Breast epithelium (tissue), 4 donors: ENCODE measurements at regions not wholly inside any gene's neighbourhood (a gene's known extent, or its start where the extent isn't known, plus 50 kb on each side); places are given as distances from the start of the nearest gene placed in this dataset.

Source experiments
- DNase-seq, 2 donors: peaks; one replicate each; pipeline ENCODE4 v3.0.0-alpha.2; 2019; ENCODE audit warnings: low spot score in 2 of 2
- H3K27ac ChIP-seq, 2 donors: fragments of 200-600 bp; sonication (generic) in 1 of 2; one replicate each; pipeline ENCODE4 v1.5.1; 2016 to 2019; ENCODE audit warnings: mild to moderate bottlenecking in 1 of 2
- H3K27me3 ChIP-seq, 2 donors: fragments of 200-600 bp; sonication (generic) in 1 of 2; one replicate each; pipeline versions ENCODE4 v1.5.1 to v1.6.0; 2017 to 2019; ENCODE audit warnings: control low read depth in 1 of 2, mild to moderate bottlenecking in 1 of 2
- H3K36me3 ChIP-seq: fragments of 200-600 bp; one replicate; pipeline ENCODE4 v1.5.1; 2019
- H3K4me1 ChIP-seq, 2 donors: fragments of 200-600 bp; sonication (generic); one replicate each; pipeline ENCODE4 v1.5.1; 2016 to 2019; ENCODE audit warnings: control low read depth in 1 of 2
- H3K4me3 ChIP-seq, 3 donors: fragments of 200-600 bp; sonication (generic); 1 replicate in 2 of 3; 2 replicates in 1 of 3; pipeline ENCODE4 v1.5.1; 2016 to 2019; ENCODE audit warnings: mild to moderate bottlenecking in 3 of 3, moderate library complexity in 2 of 3
- H3K9me3 ChIP-seq, 2 donors: fragments of 200-600 bp; sonication (generic) in 1 of 2; one replicate each; pipeline ENCODE4 v1.5.1; 2016 to 2019; ENCODE audit warnings: control low read depth in 1 of 2
- CTCF ChIP-seq, 3 donors: fragments of 450-650 bp; IDR thresholded peaks; one replicate each; pipeline ENCODE4 v1.5.1; 2016 to 2017; ENCODE audit warnings: antibody characterized with exemption in 3 of 3, mild to moderate bottlenecking in 3 of 3, moderate library complexity in 3 of 3
- POLR2A ChIP-seq: fragments of 450-650 bp; IDR thresholded peaks from one replicate; pipeline ENCODE4 v1.6.1; 2016; ENCODE audit warnings: antibody characterized with exemption, mild to moderate bottlenecking, moderate library complexity
- POLR2AphosphoS5 ChIP-seq, 3 donors: sonication (generic); formaldehyde crosslinking; IDR thresholded peaks; one replicate each; pipeline ENCODE4 v1.6.1; 2017; ENCODE audit warnings: antibody characterized with exemption in 3 of 3
- intact Hi-C: fragments of 100-400 bp; cut with DNase I; formaldehyde crosslinking; loops from one replicate; pipeline ENCODE4 v1.15.1; 2023; ENCODE audit warnings: low total_unique reads

GRCh38 chr16:50428116-50428515 lies 59.3 kb upstream of the BRD7 start:
- no peak for TF ChIP-seq POLR2A
- TF ChIP-seq CTCF (IDR thresholded peaks at IDR 0.05) = no peak
- no peak for TF ChIP-seq POLR2AphosphoS5 (IDR thresholded peaks at IDR 0.05)
- H3K27me3 ChIP-seq = peaks cover 0 to 3% of the 10 kb centered on the region in 2 donors
- intact Hi-C loops = no loop called here
- H3K27ac ChIP-seq = no peak overlapping the region
- H3K4me1 ChIP-seq = no peaks in the 10 kb centered on the region
- no peaks in the 10 kb centered on the region for H3K9me3 ChIP-seq
- H3K36me3 ChIP-seq = no peaks in the 10 kb centered on the region
- no peak for DNase-seq
- H3K4me3 ChIP-seq = no peak overlapping the region

GRCh38 chr16:50427107-50427506 lies 58.3 kb upstream of the BRD7 start:
- Histone ChIP-seq H3K36me3 (no peaks in the 10 kb centered on the region), H3K27ac (no peak overlapping the region), H3K27me3 (peaks cover 0 to 3% of the 10 kb centered on the region in 2 donors), H3K4me1 (no peaks in the 10 kb centered on the region), H3K9me3 (no peaks in the 10 kb centered on the region), H3K4me3 (no peak overlapping the region)
- no peak for DNase-seq
- TF ChIP-seq POLR2A (no peak), CTCF (IDR thresholded peaks at IDR 0.05) (no peak), POLR2AphosphoS5 (IDR thresholded peaks at IDR 0.05) (no peak)
- intact Hi-C loops = no loop called here

GRCh38 chr16:50425648-50426047 lies 56.9 kb upstream of the BRD7 start:
- no peaks in the 10 kb centered on the region for H3K4me1 ChIP-seq
- no peak for DNase-seq
- H3K27ac ChIP-seq = no peak overlapping the region
- no peak overlapping the region for H3K4me3 ChIP-seq
- no peak for TF ChIP-seq POLR2AphosphoS5 (IDR thresholded peaks at IDR 0.05)
- TF ChIP-seq CTCF (IDR thresholded peaks at IDR 0.05) = no peak
- TF ChIP-seq POLR2A = no peak
- no peaks in the 10 kb centered on the region for H3K27me3 ChIP-seq
- H3K9me3 ChIP-seq = no peaks in the 10 kb centered on the region
- intact Hi-C loops = no loop called here
- no peaks in the 10 kb centered on the region for H3K36me3 ChIP-seq

GRCh38 chr16:50425044-50425443 lies 56.3 kb upstream of the BRD7 start:
- H3K27ac ChIP-seq = no peak overlapping the region
- no peaks in the 10 kb centered on the region for H3K27me3 ChIP-seq
- no peaks in the 10 kb centered on the region for H3K4me1 ChIP-seq
- no peak for DNase-seq
- intact Hi-C loops = no loop called here
- H3K4me3 ChIP-seq = no peak overlapping the region
- TF ChIP-seq POLR2AphosphoS5 (IDR thresholded peaks at IDR 0.05) (no peak), POLR2A (no peak), CTCF (IDR thresholded peaks at IDR 0.05) (no peak)
- no peaks in the 10 kb centered on the region for H3K36me3 ChIP-seq
- H3K9me3 ChIP-seq = peaks cover 0 to 3% of the 10 kb centered on the region in 2 donors

GRCh38 chr16:50422926-50423325 lies 54.1 kb upstream of the BRD7 start:
- no peaks in the 10 kb centered on the region for H3K4me1 ChIP-seq
- no peaks in the 10 kb centered on the region for H3K36me3 ChIP-seq
- DNase-seq = no peak
- no peaks in the 10 kb centered on the region for H3K27me3 ChIP-seq
- peaks cover 16 to 20% of the 10 kb centered on the region in 2 donors for H3K9me3 ChIP-seq
- no peak overlapping the region for H3K27ac ChIP-seq
- no peak overlapping the region for H3K4me3 ChIP-seq
- intact Hi-C loops = no loop called here
- TF ChIP-seq CTCF (IDR thresholded peaks at IDR 0.05) (no peak), POLR2A (no peak), POLR2AphosphoS5 (IDR thresholded peaks at IDR 0.05) (no peak)
